Right lobe of liver (tissue), 6 donors: ENCODE measurements at regions not wholly inside any gene's neighbourhood (a gene's known extent, or its start where the extent isn't known, plus 50 kb on each side); places are given as distances from the start of the nearest gene placed in this dataset.

Experiments used
- ATAC-seq, 4 donors: fragments of 200-7000 bp; cut with Tn5 transposase; one replicate each; pipeline ENCODE4 v1.9.1; 2020; ENCODE audit warnings: mild to moderate bottlenecking in 4 of 4, moderate library complexity in 4 of 4
- DNase-seq, 3 donors: peaks; one replicate each; pipeline ENCODE4 v3.0.0-alpha.2; 2020
- H3K27ac ChIP-seq, 3 donors: fragments of 200-600 bp; one replicate each; pipeline ENCODE4 v1.8.0; 2022
- H3K27me3 ChIP-seq, 2 donors: fragments of 200-600 bp; one replicate each; pipeline ENCODE4 v1.8.0; 2022
- H3K36me3 ChIP-seq, 4 donors: fragments of 200-600 bp; sonication (generic) in 1 of 4; one replicate each; pipeline versions ENCODE4 v1.5.1 to v1.8.0; 2017 to 2022; ENCODE audit warnings: control low read depth in 1 of 4
- H3K4me1 ChIP-seq, 4 donors: fragments of 200-600 bp; sonication (generic) in 1 of 4; one replicate each; pipeline versions ENCODE4 v1.5.1 to v1.8.0; 2017 to 2022; ENCODE audit warnings: control low read depth in 1 of 4
- H3K4me3 ChIP-seq, 3 donors: fragments of 200-600 bp; one replicate each; pipeline ENCODE4 v1.8.0; 2022
- H3K9me3 ChIP-seq, 4 donors: fragments of 200-600 bp; sonication (generic) in 1 of 4; one replicate each; pipeline versions ENCODE4 v1.5.1 to v1.8.0; 2017 to 2022; ENCODE audit warnings: control low read depth in 1 of 4
- CTCF ChIP-seq, 4 donors: fragments of 200-600 bp in 3 of 4; fragments of 450-650 bp in 1 of 4; IDR thresholded peaks; one replicate each; pipeline versions ENCODE4 v1.5.1 to v1.8.0; 2016 to 2022; ENCODE audit warnings: antibody characterized with exemption in 4 of 4, mild to moderate bottlenecking in 2 of 4
- POLR2A ChIP-seq: fragments of 450-650 bp; IDR thresholded peaks from one replicate; pipeline ENCODE4 v1.6.1; 2017; ENCODE audit warnings: antibody characterized with exemption, mild to moderate bottlenecking
- WGBS: methylation state at CpG from one replicate; pipeline ENCODE4 v1.1.6; 2018; ENCODE audit warnings: low coverage, low lambda C conversion rate; ENCODE audit not compliant: insufficient coverage; ENCODE audit errors: missing lambda C conversion rate; 5-methylcytosine and 5-hydroxymethylcytosine counted together
- intact Hi-C, 2 donors: fragments of 100-400 bp; cut with DNase I; formaldehyde crosslinking; loops; one replicate each; pipeline versions ENCODE4 v1.11.2 to v1.14.1; 2022
- donor health status: DM: no; HTN: yes; CAD: no.
- donor health status: DM: no; HTN: no; CAD: no.
- donor health status: DM: no; HTN: no; CAD: no.
- donor health status: DM: no; HTN: yes; CAD: no.
- donor health status: DM: no; HTN: yes; CAD: no.

DNA sequence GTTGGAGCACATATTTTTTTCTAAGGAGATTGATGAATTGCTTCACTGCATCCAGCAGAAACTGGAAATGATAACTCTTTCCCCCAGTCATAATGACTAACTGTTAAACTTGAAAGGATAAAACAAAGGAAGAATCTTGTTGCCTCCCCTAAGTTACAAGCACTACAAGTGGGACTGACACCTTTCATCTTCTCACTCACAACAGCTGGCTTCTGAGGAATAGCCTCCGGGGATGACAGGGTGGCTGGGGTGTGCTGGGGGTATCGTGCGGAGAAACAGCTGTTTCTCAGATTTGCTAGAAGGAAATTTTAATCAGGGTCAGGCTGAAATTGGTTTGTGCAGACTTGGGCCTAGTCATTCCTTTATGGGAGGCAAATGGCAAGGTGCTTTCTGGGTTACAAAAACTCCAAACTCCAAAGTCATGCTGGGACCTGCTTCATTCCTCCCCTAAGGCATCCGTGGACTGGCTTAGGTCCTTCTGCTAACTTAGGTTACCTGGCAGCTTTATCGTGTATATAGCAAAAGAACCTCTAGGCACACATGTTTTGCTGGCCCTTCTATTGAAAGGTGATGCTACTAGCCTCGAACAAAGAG is 557.2 kb downstream of the TOX3 start:
- no peaks in the 10 kb centered on the region for H3K36me3 ChIP-seq
- no peak for DNase-seq
- WGBS, result 66% methylated on average over 3 of the region's 6 CpGs
- no peak overlapping the region for H3K4me3 ChIP-seq
- no peaks in the 10 kb centered on the region for H3K27me3 ChIP-seq
- H3K9me3 ChIP-seq, result no peaks in the 10 kb centered on the region
- H3K4me1 ChIP-seq, result no peaks in the 10 kb centered on the region
- intact Hi-C loops, result loop anchor here in 1 of 2 donors (10.0 kb wide), 1 partner anchor 175 kb away; no protein-coding TSS in a partner anchor
- H3K27ac ChIP-seq, result no peak overlapping the region
- no peak for ATAC-seq
- TF ChIP-seq POLR2A (no peak), CTCF (IDR thresholded peaks at IDR 0.05) (no peak)

- Histone ChIP-seq H3K27ac (no peak overlapping the region), H3K4me1 (no peaks in the 10 kb centered on the region), H3K9me3 (no peaks in the 10 kb centered on the region), H3K27me3 (no peaks in the 10 kb centered on the region), H3K36me3 (no peaks in the 10 kb centered on the region), H3K4me3 (no peak overlapping the region)
- DNase-seq (no peak), ATAC-seq (no peak)
- intact Hi-C loops, result loop anchor here in 1 of 2 donors (10.0 kb wide), 1 partner anchor 174 kb away; no protein-coding TSS in a partner anchor
- no peak for TF ChIP-seq CTCF (IDR thresholded peaks at IDR 0.05)
- no peak for TF ChIP-seq POLR2A
Measured at GRCh38 chr16:51988977-51989376, 558.0 kb downstream of the TOX3 start.

- Histone ChIP-seq H3K9me3 (no peaks in the 10 kb centered on the region), H3K4me1 (peaks cover 0 to 2% (median 0%) of the 10 kb centered on the region in 4 donors), H3K4me3 (no peak overlapping the region), H3K36me3 (no peaks in the 10 kb centered on the region), H3K27ac (no peak overlapping the region), H3K27me3 (no peaks in the 10 kb centered on the region)
- TF ChIP-seq CTCF (IDR thresholded peaks at IDR 0.05), result no peak
- ATAC-seq, result no peak
- intact Hi-C loops, result loop anchor here in 1 of 2 donors (10.0 kb wide), 1 partner anchor 173 kb away; no protein-coding TSS in a partner anchor
- DNase-seq, result no peak
- WGBS, result 30% methylated on average over 1 of the region's 1 CpG
Measured at GRCh38 chr16:51987519-51987918, 559.4 kb downstream of the TOX3 start.

- no peaks in the 10 kb centered on the region for H3K36me3 ChIP-seq
- no peak overlapping the region for H3K4me3 ChIP-seq
- H3K27ac ChIP-seq, result no peak overlapping the region
- H3K4me1 ChIP-seq, result peaks cover 0 to 8% (median 2%) of the 10 kb centered on the region in 4 donors
- no peak for TF ChIP-seq CTCF (IDR thresholded peaks at IDR 0.05)
- TF ChIP-seq POLR2A, result no peak
- 60% methylated on average over 2 of the region's 2 CpGs for WGBS
- intact Hi-C loops, result loop anchor here in 1 of 2 donors (10.0 kb wide), 1 partner anchor 172 kb away; no protein-coding TSS in a partner anchor
- H3K9me3 ChIP-seq, result no peaks in the 10 kb centered on the region
- ATAC-seq (no peak), DNase-seq (no peak)
- H3K27me3 ChIP-seq, result no peaks in the 10 kb centered on the region
Measured at GRCh38 chr16:51986717-51987116, 560.2 kb downstream of the TOX3 start.
